Heart left ventricle (tissue), 13 donors: ENCODE measurements at regions not wholly inside any gene's neighbourhood (a gene's known extent, or its start where the extent isn't known, plus 50 kb on each side); places are given as distances from the start of the nearest gene placed in this dataset.

Source experiments
- CTCF ChIP-seq, 12 donors: fragments of 200-600 bp; sonication (generic) in 4 of 12; IDR thresholded peaks; one replicate each; pipeline versions ENCODE4 v1.5.0 to v1.8.0; 2018 to 2022; ENCODE audit warnings: antibody characterized with exemption in 12 of 12, mild to moderate bottlenecking in 5 of 12
- POLR2A ChIP-seq, 2 donors: fragments of 450-650 bp; IDR thresholded peaks; one replicate each; pipeline ENCODE4 v1.6.1; 2017; ENCODE audit warnings: antibody characterized with exemption in 2 of 2, mild to moderate bottlenecking in 2 of 2, moderate library complexity in 2 of 2
- donor health status: ischemic (EF 13 %, LVEDD 7.1; RV severe dilation, severe dysfunction).
- donor health status: DM: no; HTN: yes; CAD: no.
- donor health status: DM: no; HTN: no; CAD: no.
- donor health status: ischemic (EF 25% LVEDD 6.9; RV normal size, moderate dysfunction).
- donor health status: ischemic (EF 25% LVEDD 5.7; RV mildly dilated, moderate dysfunction).
- donor health status: ischemic (EF 35%, LVEDD 5.7; RV mildly dilated, moderate dysfunction).
- donor health status: nonischemic (EF 11% LVEDD 7.7; RV severe dilation, severe dysfunction).
- donor health status: DM: yes; HTN: yes; CAD: no.
- donor health status: PGD.
- donor health status: ischemic (EF 29% LVEDD 5.4; RV normal size, mild dysfunction).
- donor health status: nonischemic (EF 23%, LVEDD 6.1; RV moderate dilation, normal function).

GRCh38 chr18:70523792-70524182, 234.9 kb downstream of the SOCS6 start:
- TF ChIP-seq CTCF (IDR thresholded peaks at IDR 0.05): no peak
- TF ChIP-seq POLR2A (IDR thresholded peaks at IDR 0.05): no peak
